GM23248 (cell line): ENCODE measurements at regions not wholly inside any gene's neighbourhood (a gene's known extent, or its start where the extent isn't known, plus 50 kb on each side); places are given as distances from the start of the nearest gene placed in this dataset.

ENCODE experiments used
- EZH2 ChIP-seq: fragments of 200-600 bp; sonication (generic); IDR thresholded peaks from 2 replicates; pipeline ENCODE4 v1.6.1; 2018; ENCODE audit warnings: antibody characterized with exemption, mild to moderate bottlenecking; ENCODE audit not compliant: insufficient read depth, poor library complexity, severe bottlenecking
- EZH2phosphoT487 ChIP-seq: fragments of 200-600 bp; sonication (generic); IDR thresholded peaks from 2 replicates; pipeline ENCODE4 v1.6.1; 2018; ENCODE audit warnings: antibody characterized with exemption, moderate library complexity, mild to moderate bottlenecking, low read depth; ENCODE audit not compliant: insufficient read depth

GRCh38 chr13:62593804-62594203 is 1178.2 kb upstream of the PCDH20 start:
- TF ChIP-seq EZH2phosphoT487 (no peak), EZH2 (no peak)
